ENCODE measurements at regions not wholly inside any gene's neighbourhood (a gene's known extent, or its start where the extent isn't known, plus 50 kb on each side); places are given as distances from the start of the nearest gene placed in this dataset.

DNA sequence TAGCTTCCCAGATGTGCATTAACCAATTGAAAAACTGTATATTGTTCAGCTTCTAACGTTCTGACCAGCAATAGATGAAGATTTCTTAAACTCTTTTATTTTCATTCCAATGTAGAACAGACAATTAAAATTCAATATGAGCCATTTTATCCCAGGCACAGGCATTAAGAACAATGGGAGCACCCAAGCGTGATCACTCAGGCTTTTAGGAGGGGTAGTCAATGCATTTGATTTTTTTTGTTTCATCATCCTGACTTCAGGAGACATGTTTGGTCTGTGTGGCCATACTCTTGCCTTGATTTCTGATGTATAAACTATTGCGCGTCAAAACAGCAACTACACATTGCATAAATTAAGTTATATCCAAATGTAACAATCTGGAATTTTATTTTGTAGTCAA, 653.0 kb upstream of the RORB start:
- TF ChIP-seq, protein P1, sequence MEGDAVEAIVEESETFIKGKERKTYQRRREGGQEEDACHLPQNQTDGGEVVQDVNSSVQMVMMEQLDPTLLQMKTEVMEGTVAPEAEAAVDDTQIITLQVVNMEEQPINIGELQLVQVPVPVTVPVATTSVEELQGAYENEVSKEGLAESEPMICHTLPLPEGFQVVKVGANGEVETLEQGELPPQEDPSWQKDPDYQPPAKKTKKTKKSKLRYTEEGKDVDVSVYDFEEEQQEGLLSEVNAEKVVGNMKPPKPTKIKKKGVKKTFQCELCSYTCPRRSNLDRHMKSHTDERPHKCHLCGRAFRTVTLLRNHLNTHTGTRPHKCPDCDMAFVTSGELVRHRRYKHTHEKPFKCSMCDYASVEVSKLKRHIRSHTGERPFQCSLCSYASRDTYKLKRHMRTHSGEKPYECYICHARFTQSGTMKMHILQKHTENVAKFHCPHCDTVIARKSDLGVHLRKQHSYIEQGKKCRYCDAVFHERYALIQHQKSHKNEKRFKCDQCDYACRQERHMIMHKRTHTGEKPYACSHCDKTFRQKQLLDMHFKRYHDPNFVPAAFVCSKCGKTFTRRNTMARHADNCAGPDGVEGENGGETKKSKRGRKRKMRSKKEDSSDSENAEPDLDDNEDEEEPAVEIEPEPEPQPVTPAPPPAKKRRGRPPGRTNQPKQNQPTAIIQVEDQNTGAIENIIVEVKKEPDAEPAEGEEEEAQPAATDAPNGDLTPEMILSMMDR (IDR thresholded peaks at IDR 0.05): no peak
- no peak for TF ChIP-seq EZH2phosphoT487 (IDR thresholded peaks at IDR 0.05)
